ENCODE measurements at regions not wholly inside any gene's neighbourhood (a gene's known extent, or its start where the extent isn't known, plus 50 kb on each side); places are given as distances from the start of the nearest gene placed in this dataset.
"Not testable (repeated sequence)": the region's sequence is repeated elsewhere in the genome, so short reads cannot be mapped to it uniquely, and the experiment has no call there.

DNA sequence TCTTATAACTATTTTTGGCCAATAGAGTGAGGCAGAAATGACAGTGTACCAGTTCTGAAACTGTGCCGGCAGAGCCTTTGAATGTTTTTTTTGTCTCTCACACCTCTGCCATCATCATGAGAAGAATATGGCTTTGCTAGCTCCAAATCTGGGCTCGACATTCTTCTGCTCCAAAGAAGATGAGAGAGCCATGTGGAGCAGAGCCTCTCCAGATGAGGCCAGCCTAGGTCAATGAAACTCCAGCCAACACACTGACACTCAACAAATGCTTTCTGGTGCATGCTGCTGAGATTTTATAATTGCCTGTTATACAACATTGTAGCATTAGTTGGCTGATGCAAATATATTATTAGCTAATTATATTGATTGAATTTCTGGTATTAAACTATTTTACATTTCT lies 154.7 kb downstream of the SLC38A4 start:
- no peak for DNase-seq (ENCODE audit: low read depth in 4 of 4, low spot score in 2 of 4)

- no peak for DNase-seq (ENCODE audit: low read depth in 4 of 4, low spot score in 2 of 4)
Observed at GRCh38 chr12:46670636-46671035, 155.2 kb downstream of the SLC38A4 start.

DNA sequence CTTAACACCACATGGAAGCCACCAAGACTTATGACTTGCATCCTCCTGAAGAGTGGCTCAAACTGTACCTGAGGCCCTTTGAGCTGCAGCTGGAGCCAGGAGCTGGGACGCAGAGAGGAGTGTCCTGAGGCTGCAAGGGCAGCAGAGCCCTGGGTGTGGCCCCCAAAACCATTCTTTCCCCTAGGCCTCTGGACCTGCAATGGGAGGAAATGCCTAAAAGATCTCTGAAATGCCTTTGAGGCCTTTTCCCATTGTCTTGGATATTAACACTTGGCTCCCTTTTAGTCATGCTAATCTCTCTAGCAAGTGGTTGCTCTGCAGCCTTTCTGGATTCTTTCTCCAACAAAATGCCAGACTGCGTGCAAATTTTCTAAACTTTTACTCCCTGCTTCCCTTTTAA lies 156.1 kb downstream of the SLC38A4 start:
- DNase-seq (ENCODE audit: low read depth in 4 of 4, low spot score in 2 of 4) = no peak

DNA sequence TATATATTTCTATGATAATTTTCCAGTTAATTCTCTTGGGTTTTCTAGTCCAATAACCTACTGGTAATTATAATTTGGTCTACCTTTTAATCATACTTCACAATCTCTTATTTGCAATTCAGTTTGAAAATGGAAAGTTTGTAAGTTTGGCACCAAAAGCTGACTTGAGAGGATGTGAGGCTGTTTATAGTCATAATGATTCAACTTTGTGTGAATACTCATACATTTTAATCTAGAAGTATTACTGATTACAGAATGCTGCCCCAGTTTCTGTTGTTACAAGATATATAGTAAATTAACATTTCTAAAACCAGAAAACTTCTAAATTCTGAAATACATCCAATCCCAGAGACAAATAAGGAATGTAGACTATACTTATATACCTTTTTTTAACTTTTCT lies 158.2 kb downstream of the SLC38A4 start:
- no peak for DNase-seq (ENCODE audit: low read depth in 4 of 4, low spot score in 2 of 4)

DNA sequence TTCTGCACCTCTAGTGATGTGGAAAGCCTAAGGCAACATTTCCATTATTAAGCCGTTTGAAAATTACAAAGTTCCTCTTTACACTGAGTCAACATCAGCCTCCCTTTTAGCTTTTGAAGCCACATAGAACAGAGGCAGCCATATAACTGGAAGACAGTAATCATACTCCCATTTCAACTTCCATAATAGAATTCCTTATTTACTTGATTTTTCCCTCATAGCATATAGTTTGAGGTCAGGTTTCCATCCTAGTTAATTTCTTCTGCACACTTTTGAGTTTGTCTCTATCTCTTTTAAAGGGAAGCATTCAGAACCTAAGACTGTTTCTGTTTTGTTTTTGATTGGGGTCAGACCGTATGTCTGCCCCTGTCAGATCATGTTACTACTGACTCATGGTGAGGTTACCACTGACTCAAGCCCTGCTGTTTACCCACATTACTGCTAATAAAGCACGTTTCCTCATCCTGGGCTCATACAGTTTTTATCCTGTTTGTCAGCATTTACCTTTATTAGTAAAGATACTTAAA lies 161.0 kb downstream of the SLC38A4 start:
- DNase-seq (ENCODE audit: low read depth in 4 of 4, low spot score in 2 of 4) = no peak

GRCh38 chr12:46663318-46663717 lies 162.5 kb downstream of the SLC38A4 start:
- no peak for DNase-seq (ENCODE audit: low read depth in 4 of 4, low spot score in 2 of 4)

- DNase-seq (ENCODE audit: low read depth in 4 of 4, low spot score in 2 of 4) = peak in 3 of 4 donors; percentile 44 to 59 (median 48)
Observed at GRCh38 chr12:46661110-46661845, 164.5 kb downstream of the SLC38A4 start.

GRCh38 chr12:46660719-46661109 lies 165.1 kb downstream of the SLC38A4 start:
- DNase-seq (ENCODE audit: low read depth in 4 of 4, low spot score in 2 of 4) = no peak

- no peak for DNase-seq (ENCODE audit: low read depth in 4 of 4, low spot score in 2 of 4)
Observed at GRCh38 chr12:46660276-46660675, 165.5 kb downstream of the SLC38A4 start.

DNA sequence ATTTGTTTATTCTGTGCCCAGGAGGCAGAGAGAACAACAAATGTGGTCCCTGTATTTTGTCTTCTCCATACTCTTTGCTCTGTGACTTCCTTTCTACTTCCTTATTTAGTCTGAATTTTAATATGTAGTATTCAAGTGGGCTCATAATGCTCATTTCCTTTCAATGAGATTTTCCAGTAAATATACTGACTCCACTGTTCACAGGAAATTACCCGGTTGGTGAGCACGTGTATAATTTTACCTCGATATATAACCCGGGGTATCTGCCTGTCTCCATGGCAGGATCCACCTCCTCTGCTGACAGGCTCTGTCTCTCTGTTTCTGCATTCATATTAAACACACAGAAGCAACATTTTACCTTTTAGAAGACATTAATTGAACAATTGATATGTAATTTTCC lies 166.0 kb downstream of the SLC38A4 start:
- no peak for DNase-seq (ENCODE audit: low read depth in 4 of 4, low spot score in 2 of 4)

DNA sequence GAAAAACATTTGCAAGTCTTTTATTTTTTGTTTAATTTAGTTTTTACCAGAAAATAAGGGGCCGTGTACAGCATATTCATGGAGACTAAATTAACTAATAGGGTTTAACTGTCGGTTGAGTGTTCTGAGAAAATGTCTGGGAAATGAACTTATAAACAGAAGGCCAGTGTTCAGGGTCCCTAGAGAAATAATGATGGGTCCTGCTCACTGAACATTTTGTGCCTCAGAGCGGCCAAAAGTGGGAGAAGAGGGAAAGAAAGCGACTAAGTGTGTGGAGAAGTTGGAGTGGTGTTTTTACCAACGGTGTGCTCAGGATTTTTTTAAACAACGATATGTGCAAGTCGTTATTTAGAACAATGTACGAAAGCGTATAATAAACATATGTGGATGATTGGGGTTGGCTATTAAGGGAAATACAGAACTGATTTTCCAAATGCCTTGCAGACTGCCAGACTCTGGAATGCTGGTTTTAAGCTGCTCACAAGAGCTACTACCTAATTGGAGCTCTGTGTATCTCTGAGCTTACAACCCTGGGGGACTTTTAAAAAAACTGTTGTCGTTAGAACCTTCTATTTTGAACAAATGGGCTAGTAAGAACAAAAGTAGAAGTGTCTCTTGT lies 166.7 kb downstream of the SLC38A4 start:
- no peak for DNase-seq (ENCODE audit: low read depth in 4 of 4, low spot score in 2 of 4)

DNA sequence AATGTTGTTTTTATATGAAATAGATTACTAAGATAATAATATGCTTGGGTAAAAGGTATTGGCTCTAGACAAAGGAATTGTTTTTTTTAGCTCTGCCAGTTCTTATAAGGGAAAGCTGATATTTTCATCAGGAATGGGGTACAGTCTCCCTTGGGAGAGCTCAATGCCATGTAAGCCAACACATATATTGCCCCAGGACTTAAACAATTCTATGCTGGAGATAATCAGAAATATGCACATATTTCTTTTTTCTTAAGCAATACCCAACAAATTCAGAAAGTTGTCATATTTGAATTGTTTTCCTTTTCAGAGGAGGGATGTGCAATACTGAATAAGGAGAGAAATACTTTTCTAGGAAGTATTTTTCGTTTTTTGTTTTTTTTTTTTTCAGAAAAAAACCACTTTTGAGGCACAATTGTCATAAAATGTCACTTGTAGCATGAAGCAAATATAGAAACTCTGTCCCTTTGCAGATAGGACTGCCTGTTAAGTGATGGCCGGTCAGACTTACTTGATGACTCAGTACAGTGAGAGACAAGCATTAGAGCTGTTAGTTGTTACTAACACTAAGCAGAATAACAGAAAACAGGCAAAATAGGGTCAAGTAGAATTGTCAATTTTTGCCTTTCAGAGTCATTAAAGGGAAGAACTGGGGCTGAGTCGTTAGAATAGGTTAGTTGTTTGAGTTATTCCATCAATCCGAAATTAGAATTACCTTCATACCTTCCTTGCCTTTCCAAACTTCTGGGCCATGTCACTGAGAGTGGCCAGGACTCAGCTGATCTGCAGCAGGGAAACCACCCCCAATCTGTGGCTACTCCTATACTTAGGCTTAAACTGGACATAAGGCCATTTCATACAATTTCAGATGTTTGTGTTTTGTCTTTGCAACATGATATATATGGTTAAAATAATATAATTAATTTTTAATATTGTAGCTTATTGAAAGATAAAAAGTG lies 168.1 kb downstream of the SLC38A4 start:
- DNase-seq (ENCODE audit: low read depth in 4 of 4, low spot score in 2 of 4) = no peak

GRCh38 chr12:46655984-46656383 lies 169.8 kb downstream of the SLC38A4 start:
- not testable (repeated sequence) for DNase-seq (ENCODE audit: low read depth in 4 of 4, low spot score in 2 of 4)

DNA sequence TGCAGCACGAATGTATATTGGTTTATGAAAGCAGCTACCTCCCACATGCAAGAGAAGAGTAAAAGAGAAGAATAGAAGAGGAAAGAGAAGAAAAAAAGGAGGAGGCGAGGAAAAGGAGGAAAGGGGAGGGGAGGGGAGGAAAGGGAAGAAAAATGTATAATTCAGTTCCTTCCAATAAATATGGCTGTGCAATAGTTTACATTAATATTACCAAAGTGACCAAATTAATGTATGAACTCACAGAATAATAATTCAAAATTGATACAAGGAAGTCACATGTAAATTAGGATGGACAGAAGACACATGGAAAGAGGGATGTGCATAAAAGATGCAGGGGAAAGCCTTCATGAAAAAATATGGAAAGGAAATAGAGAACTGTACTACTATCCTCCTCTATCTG lies 172.5 kb downstream of the SLC38A4 start:
- DNase-seq (ENCODE audit: low read depth in 4 of 4, low spot score in 2 of 4) = no peak

DNA sequence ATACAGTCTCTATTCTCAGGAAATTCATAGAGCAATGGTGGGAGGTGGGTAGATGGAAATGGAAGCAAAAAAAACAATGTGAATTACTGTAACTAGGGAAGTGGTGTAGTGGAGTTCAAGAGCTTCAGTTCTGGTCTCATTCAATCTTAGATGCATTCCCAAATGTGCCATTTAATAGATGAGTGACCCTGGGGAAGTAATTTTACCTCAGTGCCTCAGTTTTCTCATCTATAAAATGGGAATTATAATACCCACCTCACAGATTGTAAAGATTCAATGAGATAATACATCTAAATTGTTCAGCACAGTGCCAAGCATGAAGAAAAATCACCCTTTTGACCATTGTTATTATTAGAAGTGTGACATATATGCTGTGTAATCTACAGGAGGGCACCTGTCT lies 173.1 kb downstream of the SLC38A4 start:
- no peak for DNase-seq (ENCODE audit: low read depth in 4 of 4, low spot score in 2 of 4)

DNA sequence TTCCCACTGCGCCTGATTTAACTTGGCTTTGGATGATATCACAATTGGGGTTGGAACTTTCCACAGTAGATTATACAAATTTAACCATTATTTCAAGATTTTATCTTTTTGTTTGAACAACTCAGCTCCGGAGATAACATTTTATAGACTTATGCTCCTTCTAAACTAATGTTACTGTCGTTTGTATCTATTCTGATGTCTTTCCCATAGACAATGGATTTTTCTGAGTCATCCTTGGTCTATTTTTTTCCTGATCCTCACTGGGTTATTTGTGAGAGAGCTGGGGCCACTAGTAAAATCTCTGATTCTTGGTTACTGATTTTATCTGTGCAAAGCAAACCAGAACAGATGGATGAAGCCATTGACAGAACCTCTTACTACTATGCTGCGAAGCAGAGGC lies 175.1 kb downstream of the SLC38A4 start:
- no peak for DNase-seq (ENCODE audit: low read depth in 4 of 4, low spot score in 2 of 4)

- no peak for DNase-seq (ENCODE audit: low read depth in 4 of 4, low spot score in 2 of 4)
Observed at GRCh38 chr12:46649433-46649832, 176.4 kb downstream of the SLC38A4 start.

GRCh38 chr12:46647034-46647433 lies 178.8 kb downstream of the SLC38A4 start:
- no peak for DNase-seq (ENCODE audit: low read depth in 4 of 4, low spot score in 2 of 4)

DNA sequence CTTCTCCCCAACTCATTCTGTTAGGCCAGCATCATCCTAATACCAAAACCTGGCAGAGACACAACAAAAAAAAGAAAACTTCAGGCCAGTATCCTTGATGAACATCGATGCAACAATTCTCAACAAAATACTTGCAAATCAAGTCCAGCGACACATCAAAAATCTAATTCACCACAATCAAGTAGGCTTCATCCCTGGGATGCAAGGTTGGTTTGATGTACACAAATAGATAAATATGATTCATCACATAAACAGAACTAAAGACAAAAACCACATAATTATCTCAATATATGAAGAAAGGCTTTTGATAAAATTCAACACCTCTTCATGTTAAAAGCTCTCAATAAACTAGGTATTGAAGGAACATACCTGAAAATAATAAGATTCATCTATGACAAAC lies 184.1 kb downstream of the SLC38A4 start:
- not testable (repeated sequence) for DNase-seq (ENCODE audit: low read depth in 4 of 4, low spot score in 2 of 4)

DNA sequence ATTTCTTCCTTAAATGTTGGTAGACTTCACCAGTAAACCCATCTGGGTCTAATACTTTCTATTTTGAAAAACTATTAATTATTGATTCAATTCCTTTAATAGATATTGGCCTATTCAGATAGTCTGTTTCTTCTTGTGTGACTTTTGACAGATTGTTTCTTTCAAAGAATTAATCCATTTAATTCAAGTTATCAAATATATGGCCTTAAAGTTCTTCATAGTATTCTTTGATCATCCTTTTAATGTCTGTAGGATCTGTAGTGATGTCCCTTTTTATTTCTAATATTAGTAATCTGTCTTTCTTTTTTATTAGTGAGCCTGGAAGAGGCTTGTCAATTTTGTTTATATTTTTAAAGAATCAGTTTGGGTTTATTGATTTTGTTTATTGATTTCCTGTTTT lies 190.0 kb downstream of the SLC38A4 start:
- DNase-seq (ENCODE audit: low read depth in 4 of 4, low spot score in 2 of 4) = no peak
